GDM1 (cell line): ENCODE measurements at regions not wholly inside any gene's neighbourhood (a gene's known extent, or its start where the extent isn't known, plus 50 kb on each side); places are given as distances from the start of the nearest gene placed in this dataset.
"Not testable (repeated sequence)": the region's sequence is repeated elsewhere in the genome, so short reads cannot be mapped to it uniquely, and the experiment has no call there.

ENCODE experiments used
- DNase-seq: peaks from one replicate; lab custom pipeline; 2025; lab: John Stamatoyannopoulos, UW

- no peak for DNase-seq
Measured at GRCh38 chr1:224061436-224061835, 52.5 kb upstream of the FBXO28 start.

DNA sequence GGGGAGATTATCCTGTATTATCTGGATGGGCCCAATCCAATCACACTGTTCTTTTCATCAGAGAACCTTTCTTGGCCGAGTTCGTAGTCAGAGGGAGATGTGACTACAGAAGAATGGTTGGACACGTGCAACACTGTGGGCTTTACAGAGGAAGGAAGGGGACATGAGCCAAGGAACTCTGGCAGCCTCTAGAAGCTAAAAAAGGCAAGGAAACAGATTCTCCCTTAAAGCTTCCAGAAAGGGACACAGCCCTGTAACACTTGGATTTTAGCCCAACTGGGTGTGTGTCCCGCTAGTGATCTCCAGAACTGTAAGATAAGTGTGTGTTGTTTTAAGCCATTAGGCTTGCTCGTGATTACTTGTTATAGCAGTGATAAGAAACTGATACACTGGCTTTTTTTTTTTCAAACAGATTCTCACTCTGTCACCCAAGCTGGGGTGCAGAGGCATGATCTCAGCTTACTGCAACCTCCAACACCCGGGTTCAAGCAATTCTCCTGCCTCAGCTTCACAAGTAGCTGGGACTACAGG lies 53.9 kb upstream of the FBXO28 start:
- no peak for DNase-seq

- no peak for DNase-seq
Measured at GRCh38 chr1:224058303-224058702, 55.6 kb upstream of the FBXO28 start.

DNA sequence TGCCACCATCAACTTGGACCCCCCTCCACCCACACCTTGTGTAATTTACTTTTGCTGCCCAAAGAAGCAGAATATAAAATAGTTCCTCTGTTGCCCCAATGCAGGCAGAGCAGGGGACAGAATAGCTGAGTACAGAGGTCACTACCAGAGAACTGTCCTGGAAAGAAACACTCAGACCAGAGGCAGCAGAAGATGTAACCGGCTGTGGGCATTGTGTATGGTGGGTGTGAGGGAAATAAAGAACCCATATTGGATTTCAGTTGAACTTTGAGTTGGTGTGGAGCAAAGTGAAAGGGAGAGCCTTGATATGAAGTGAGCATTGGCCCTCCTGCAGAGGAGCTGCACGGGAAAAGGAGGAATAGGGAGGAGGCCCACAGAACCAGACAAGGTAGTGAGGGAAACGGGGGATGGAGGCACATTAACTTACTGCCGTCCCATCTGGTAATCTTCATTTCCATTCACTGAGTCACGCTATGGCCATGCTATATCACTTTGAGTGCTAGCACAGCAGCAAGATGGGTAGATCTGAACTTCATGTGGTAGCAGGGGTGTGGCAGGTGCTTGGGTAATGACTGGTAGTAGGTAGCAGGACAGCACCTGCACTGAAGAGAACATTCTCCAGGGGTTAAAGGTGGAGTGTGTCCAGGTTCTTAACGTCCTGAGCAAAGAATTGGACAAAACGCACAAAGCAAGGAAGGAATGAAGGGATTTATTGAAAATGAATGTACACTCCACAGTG lies 56.3 kb upstream of the FBXO28 start:
- DNase-seq = no peak

- no peak for DNase-seq
Measured at GRCh38 chr1:224054611-224055010, 59.3 kb upstream of the FBXO28 start.

GRCh38 chr1:224054012-224054411 lies 59.9 kb upstream of the FBXO28 start:
- no peak for DNase-seq

GRCh38 chr1:224053456-224053855 lies 60.5 kb upstream of the FBXO28 start:
- DNase-seq = no peak

GRCh38 chr1:224052772-224053171 lies 61.1 kb upstream of the FBXO28 start:
- DNase-seq = no peak

DNA sequence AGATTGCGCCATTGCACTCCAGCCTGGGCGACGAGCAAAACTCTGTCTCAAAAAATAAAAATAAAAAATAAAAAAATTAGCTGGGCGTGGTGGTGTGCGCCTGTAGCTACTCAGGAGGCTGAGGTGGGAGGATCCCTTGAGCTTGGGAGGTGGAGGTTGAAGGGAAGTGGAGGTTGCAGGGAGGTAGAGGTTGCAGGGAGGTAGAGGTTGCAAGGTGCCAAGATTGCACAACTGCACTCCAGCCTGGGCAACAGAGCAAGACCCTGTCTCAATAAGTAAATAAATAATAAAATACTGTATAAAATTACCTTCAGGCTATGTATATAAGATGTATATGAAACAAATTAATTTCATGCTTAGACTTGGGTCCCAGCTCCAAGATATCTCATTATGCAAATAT lies 62.1 kb upstream of the FBXO28 start:
- DNase-seq = not testable (repeated sequence)

DNA sequence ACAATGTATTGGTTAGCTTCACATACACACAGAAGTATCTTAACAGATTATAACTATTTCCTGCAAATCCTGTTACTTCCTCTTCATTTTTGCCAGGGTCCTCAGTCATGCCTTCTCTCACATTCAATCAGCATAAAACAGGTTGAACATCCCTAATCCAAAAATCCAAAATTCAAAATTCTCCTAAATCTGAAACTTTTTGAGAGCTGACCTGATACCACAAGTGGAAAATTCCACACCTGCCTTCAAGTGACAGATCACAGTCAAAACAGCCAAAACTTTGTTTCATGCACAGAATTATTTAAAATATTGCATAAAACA lies 62.9 kb upstream of the FBXO28 start:
- no peak for DNase-seq

- DNase-seq = no peak
Measured at GRCh38 chr1:224047538-224047937, 66.4 kb upstream of the FBXO28 start.

GRCh38 chr1:224045556-224045955 lies 68.4 kb upstream of the FBXO28 start:
- no peak for DNase-seq

GRCh38 chr1:224044420-224044819 lies 69.5 kb upstream of the FBXO28 start:
- DNase-seq = no peak

DNA sequence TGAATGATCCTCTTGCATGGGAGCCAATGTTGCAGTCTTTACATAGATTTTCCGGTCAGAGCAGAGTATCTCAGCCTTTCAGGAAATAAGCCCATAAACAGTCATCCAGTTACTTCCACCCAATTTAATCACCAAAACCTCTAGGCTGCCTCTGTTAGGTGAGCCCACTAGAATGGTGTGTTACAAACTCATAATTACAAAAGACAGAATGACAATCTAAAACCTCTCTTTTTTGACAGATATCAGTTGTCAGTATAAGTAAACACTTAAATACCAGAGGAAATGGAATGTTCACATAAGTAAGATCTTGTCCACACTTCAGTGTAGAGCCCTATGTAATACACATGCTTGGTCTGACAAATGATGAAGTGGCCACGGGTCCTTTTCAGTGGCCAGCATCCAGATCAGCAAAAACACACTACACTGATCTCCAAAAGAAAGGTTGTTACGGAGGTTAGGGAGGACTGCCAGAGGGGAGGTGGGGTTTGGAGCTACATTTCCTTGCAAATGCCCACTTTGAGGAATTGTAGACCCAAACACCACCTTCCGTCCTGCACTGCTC lies 71.3 kb upstream of the FBXO28 start:
- DNase-seq = no peak

GRCh38 chr1:224041032-224041431 lies 72.9 kb upstream of the FBXO28 start:
- no peak for DNase-seq

GRCh38 chr1:224040423-224040822 lies 73.5 kb upstream of the FBXO28 start:
- not testable (repeated sequence) for DNase-seq

GRCh38 chr1:224040006-224040405 lies 73.9 kb upstream of the FBXO28 start:
- DNase-seq = not testable (repeated sequence)

DNA sequence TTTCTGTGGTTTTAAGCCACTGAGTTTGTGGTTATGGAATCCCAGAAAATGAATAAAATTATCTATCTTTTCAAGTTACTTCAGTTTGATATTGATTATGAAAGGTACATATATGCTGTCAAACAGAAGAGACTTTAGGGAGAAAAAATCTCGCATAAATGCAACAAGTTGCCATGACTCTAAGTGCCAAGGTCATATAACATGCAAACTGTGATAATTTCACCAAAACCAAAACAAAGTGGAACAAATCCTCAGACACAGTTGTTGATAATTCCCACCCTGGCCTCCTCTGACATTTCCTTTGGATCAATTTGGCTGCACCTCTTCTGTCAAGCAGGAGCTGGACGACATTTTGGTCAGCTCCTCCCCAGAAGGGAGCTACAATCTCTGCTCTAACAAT lies 75.1 kb upstream of the FBXO28 start:
- not testable (repeated sequence) for DNase-seq

DNA sequence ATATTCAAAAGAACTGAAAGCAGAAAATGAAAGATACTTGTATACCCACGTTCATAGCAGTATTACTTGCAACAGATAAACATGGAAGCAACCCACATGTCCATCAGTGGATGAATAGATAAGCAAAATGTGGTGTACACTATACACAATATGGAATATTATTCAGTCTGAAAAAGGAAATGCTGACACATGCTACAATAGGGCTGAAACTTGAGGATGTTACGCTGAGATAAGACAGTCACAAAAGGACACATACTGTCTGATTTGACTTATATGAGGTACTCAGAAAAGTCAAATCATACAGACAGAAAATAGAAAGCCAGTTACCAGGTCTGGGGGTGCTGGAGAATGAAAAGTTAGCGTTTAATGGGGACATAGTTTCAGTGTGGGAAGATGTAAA lies 76.5 kb upstream of the FBXO28 start:
- DNase-seq = not testable (repeated sequence)

GRCh38 chr1:224032608-224033276 lies 81.2 kb upstream of the FBXO28 start:
- DNase-seq = not testable (repeated sequence)

GRCh38 chr1:224031986-224032385 lies 81.9 kb upstream of the FBXO28 start:
- DNase-seq = not testable (repeated sequence)

- not testable (repeated sequence) for DNase-seq
Measured at GRCh38 chr1:224030257-224030656, 83.7 kb upstream of the FBXO28 start.
